ENCODE measurements at regions not wholly inside any gene's neighbourhood (a gene's known extent, or its start where the extent isn't known, plus 50 kb on each side); places are given as distances from the start of the nearest gene placed in this dataset.

GRCh38 chr14:41506552-41506951 is 100.1 kb upstream of the LRFN5 start:
- no peak for TF ChIP-seq HNF4A (conservative IDR thresholded peaks at IDR 0.05)
- no peak for TF ChIP-seq JUND (IDR thresholded peaks at IDR 0.05)
- no peak for TF ChIP-seq FOXA1 (IDR thresholded peaks at IDR 0.05)
- TF ChIP-seq RXRA (IDR thresholded peaks at IDR 0.05) = no peak
- 64% methylated on average over 2 of the region's 2 CpGs for WGBS
- Histone ChIP-seq H3K4me1 (ENCODE audit: control insufficient read depth in 4 of 4, insufficient read depth in 4 of 4, low read length in 3 of 4) (no peaks in the 10 kb centered on the region), H3K27me3 (ENCODE audit: control insufficient read depth in 4 of 4, insufficient read depth in 4 of 4, low read length in 3 of 4) (no peaks in the 10 kb centered on the region), H3K36me3 (ENCODE audit: control insufficient read depth in 4 of 4, insufficient read depth in 3 of 4, low read depth in 1 of 4, low read length in 3 of 4) (no peaks in the 10 kb centered on the region), H3K9ac (ENCODE audit: low read depth in 1 of 2, low read length in 2 of 2) (no peak overlapping the region), H3K4me3 (ENCODE audit: low read depth in 1 of 3, low read length in 3 of 3) (no peak overlapping the region), H3K27ac (ENCODE audit: low read depth in 1 of 2, low read length in 2 of 2) (no peak overlapping the region), H3K9me3 (ENCODE audit: control insufficient read depth in 4 of 4, low read length in 3 of 4) (no peaks in the 10 kb centered on the region)
- no peak for DNase-seq (ENCODE audit: low spot score)

GRCh38 chr14:41505491-41505890 is 101.2 kb upstream of the LRFN5 start:
- no peak overlapping the region for H3K4me3 ChIP-seq (ENCODE audit: low read depth in 1 of 3, low read length in 3 of 3)
- no peaks in the 10 kb centered on the region for H3K27me3 ChIP-seq (ENCODE audit: control insufficient read depth in 4 of 4, insufficient read depth in 4 of 4, low read length in 3 of 4)
- no peak for DNase-seq (ENCODE audit: low spot score)
- 62% methylated on average over 2 of the region's 2 CpGs for WGBS
- no peaks in the 10 kb centered on the region for H3K36me3 ChIP-seq (ENCODE audit: control insufficient read depth in 4 of 4, insufficient read depth in 3 of 4, low read depth in 1 of 4, low read length in 3 of 4)
- no peaks in the 10 kb centered on the region for H3K4me1 ChIP-seq (ENCODE audit: control insufficient read depth in 4 of 4, insufficient read depth in 4 of 4, low read length in 3 of 4)
- H3K9ac ChIP-seq (ENCODE audit: low read depth in 1 of 2, low read length in 2 of 2) = no peak overlapping the region
- H3K9me3 ChIP-seq (ENCODE audit: control insufficient read depth in 4 of 4, low read length in 3 of 4) = no peaks in the 10 kb centered on the region
- H3K27ac ChIP-seq (ENCODE audit: low read depth in 1 of 2, low read length in 2 of 2) = no peak overlapping the region
- TF ChIP-seq NR2F2 (IDR thresholded peaks at IDR 0.05) = no peak
- TF ChIP-seq EGR1 (IDR thresholded peaks at IDR 0.05; ENCODE audit: low read depth in 2 of 2) = no peak
- no peak for TF ChIP-seq ATF3 (IDR thresholded peaks at IDR 0.05)
- TF ChIP-seq SP1 (IDR thresholded peaks at IDR 0.05) = no peak
- TF ChIP-seq HNF4A (conservative IDR thresholded peaks at IDR 0.05) = no peak
- TF ChIP-seq CTCF (IDR thresholded peaks at IDR 0.05; ENCODE audit: low read depth, low read length, missing input control) = no peak
- no peak for TF ChIP-seq REST (IDR thresholded peaks at IDR 0.05)
- no peak for TF ChIP-seq GABPA (IDR thresholded peaks at IDR 0.05 in 1 of 2, conservative IDR thresholded peaks at IDR 0.05 in 1 of 2)
- TF ChIP-seq YY1 (IDR thresholded peaks at IDR 0.05) = no peak
- TF ChIP-seq FOXA2 (IDR thresholded peaks at IDR 0.05) = no peak
- TF ChIP-seq FOXA1 (IDR thresholded peaks at IDR 0.05) = no peak
- TF ChIP-seq ZBTB33 (IDR thresholded peaks at IDR 0.05) = no peak
- TF ChIP-seq JUND (IDR thresholded peaks at IDR 0.05) = no peak
- TF ChIP-seq HNF4G (IDR thresholded peaks at IDR 0.05) = no peak
- TF ChIP-seq RXRA (IDR thresholded peaks at IDR 0.05) = no peak
- no peak for TF ChIP-seq MAX (IDR thresholded peaks at IDR 0.05)
- TF ChIP-seq RAD21 (IDR thresholded peaks at IDR 0.05) = no peak
- no peak for TF ChIP-seq TAF1 (conservative IDR thresholded peaks at IDR 0.05)
